GM13976 (cell line): ENCODE measurements at regions not wholly inside any gene's neighbourhood (a gene's known extent, or its start where the extent isn't known, plus 50 kb on each side); places are given as distances from the start of the nearest gene placed in this dataset.

Experiments used
- DNase-seq: peaks from one replicate; pipeline ENCODE4 v3.0.0; 2012; ENCODE audit warnings: low spot score
- CTCF ChIP-seq: IDR thresholded peaks from 2 replicates; pipeline ENCODE4 v1.5.1; 2012; ENCODE audit warnings: borderline replicate concordance, mild to moderate bottlenecking; ENCODE audit not compliant: insufficient read depth; ENCODE audit errors: extremely low read depth, missing control alignments, control extremely low read depth
- in situ Hi-C: fragments of 300-500 bp; cut with MboI; formaldehyde crosslinking; loops from one replicate; pipeline ENCODE4 v1.12.0; 2022; ENCODE audit warnings: low sequenced_read_pairs, mixed read lengths, inconsistent platforms; ENCODE audit not compliant: unreplicated experiment

- DNase-seq = no peak
- no peak for TF ChIP-seq CTCF
- in situ Hi-C loops = no loop called here
Measured at GRCh38 chr2:82478641-82479040, 1980.4 kb downstream of the SUCLG1 start.

- in situ Hi-C loops = no loop called here
- TF ChIP-seq CTCF = no peak
- DNase-seq = no peak
Measured at GRCh38 chr2:82476094-82476493, 1983.0 kb downstream of the SUCLG1 start.

DNA sequence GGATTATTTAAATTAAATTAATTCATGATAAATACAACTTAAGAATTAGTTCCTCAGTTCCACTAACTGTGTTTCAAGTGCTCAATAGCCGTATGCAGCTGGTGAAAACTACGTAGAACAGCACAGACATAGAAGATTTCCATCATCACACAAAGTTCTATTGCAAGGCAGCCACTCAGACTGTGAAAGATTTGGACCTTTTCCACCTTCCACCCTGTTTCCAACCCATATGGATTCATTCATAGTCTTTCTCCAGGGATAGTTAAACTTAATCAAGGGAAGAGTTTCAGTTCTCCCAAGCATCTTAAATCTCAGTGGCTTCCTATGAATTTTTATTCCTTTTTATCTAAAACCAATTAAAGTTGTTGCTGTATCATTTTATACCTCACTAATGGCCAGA is 2030.8 kb downstream of the SUCLG1 start:
- TF ChIP-seq CTCF = no peak
- DNase-seq = no peak
- in situ Hi-C loops = no loop called here

DNA sequence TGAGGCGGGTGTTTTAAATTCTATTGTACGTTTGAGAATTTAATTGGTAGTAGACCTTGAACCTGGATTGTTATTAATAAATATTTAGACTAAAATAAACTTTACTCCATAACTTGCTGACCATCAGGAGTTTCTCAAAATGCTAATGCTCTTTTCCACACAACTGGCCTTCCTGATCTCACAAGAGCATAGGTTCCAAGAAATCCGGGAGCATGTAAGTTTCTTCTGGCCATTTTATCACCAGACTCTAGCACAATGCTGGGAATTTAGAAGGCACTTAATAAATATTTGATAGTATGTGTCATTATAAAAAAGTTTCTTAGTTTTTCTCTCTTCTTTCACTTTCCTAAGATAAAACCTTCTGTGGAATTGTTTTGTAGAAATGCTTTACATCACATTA is 2047.1 kb downstream of the SUCLG1 start:
- no peak for DNase-seq
- TF ChIP-seq CTCF = no peak
- in situ Hi-C loops = no loop called here

GRCh38 chr2:82411071-82411470 is 2048.0 kb downstream of the SUCLG1 start:
- no peak for TF ChIP-seq CTCF
- DNase-seq = no peak
- in situ Hi-C loops = no loop called here

DNA sequence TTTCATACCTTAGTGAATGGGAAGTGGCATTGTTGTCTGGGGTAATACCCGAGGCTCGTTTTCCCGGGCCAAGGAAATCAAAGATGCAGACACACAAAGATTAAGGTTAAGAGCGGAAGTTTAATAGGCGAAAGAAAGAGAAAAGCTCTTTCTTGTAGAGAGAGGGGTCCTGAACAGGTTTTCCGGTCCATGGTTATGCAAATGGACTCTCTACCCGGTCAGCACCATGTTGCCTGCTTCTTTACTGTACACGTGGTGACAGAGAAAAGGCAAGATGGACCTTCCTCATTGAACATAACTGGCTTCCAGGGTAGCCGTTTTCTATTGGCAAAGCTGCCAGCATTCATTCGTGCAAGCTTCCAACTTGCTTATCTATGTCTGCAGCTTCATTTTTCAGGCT is 2063.5 kb downstream of the SUCLG1 start:
- no peak for DNase-seq
- no peak for TF ChIP-seq CTCF
- in situ Hi-C loops = no loop called here

- TF ChIP-seq CTCF = no peak
- DNase-seq = no peak
- in situ Hi-C loops = no loop called here
Measured at GRCh38 chr2:82391386-82391785, 2067.7 kb downstream of the SUCLG1 start.
